Activated CD8-positive, alpha-beta memory T cell treated with anti-CD3 and anti-CD28 coated beads for 36 hours (primary cell): ENCODE measurements at regions not wholly inside any gene's neighbourhood (a gene's known extent, or its start where the extent isn't known, plus 50 kb on each side); places are given as distances from the start of the nearest gene placed in this dataset.
"Not testable (repeated sequence)": the region's sequence is repeated elsewhere in the genome, so short reads cannot be mapped to it uniquely, and the experiment has no call there.

Experiments used
- CTCF ChIA-PET: fragments of 350-600 bp; sonication (Branson Sonifier 250); formaldehyde crosslinking; loops from one replicate; lab custom pipeline; 2021; ENCODE audit warnings: antibody characterized with exemption; lab: Charles Lee
- POLR2A ChIA-PET: fragments of 350-600 bp; sonication (Branson Sonifier 250); formaldehyde crosslinking; loops from one replicate; lab custom pipeline; 2021; ENCODE audit warnings: antibody characterized with exemption; lab: Charles Lee

DNA sequence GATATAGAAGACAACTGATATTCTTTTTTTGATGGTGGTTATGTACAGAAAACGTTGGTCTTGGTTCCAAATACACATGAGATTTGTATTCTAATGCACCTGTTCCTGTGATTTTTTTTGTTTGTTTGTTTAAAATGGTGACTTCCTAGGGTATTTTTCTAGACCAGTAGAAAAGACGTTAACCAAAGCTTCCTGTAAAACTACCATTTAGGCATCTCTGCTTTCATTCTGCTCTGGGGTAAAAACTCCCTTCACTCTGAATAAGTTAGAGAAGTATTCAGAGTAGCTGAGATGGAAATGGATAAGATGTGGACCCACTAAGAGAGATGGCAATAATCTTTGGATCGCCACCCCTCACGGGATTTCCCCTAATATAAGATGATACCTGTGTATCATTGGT is 343.2 kb upstream of the KLF3 start:
- CTCF ChIA-PET: interaction anchor here (0.7 to 3.0 kb wide), 5 partner anchors 9 to 357 kb away, joined by 3 to 12 read pairs (median 9); no protein-coding TSS in a partner anchor
- POLR2A ChIA-PET: no interaction called here

DNA sequence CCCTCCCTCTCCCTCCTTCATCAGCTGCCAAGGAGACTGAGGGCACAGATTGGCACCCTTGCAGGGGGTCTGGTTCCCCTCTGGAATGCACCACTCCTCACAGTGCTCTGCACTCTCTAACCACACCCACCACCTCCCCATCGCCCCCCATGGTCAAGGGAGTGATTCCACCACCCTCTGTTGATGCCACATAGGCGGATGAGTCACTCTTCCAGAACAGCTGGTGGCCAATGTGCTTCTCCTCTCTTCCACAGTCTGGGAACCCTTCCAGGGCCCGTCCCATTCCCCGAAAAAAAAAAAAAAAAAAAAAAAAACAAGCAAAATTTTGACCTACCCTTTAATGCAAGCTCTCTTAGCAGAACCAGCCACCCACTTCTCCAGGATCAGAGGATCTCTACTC is 341.3 kb upstream of the KLF3 start:
- ChIA-PET CTCF (interaction anchor here (1.4 kb wide), 1 partner anchor 354 kb away, joined by 4 read pairs; no protein-coding TSS in a partner anchor), POLR2A (no interaction called here)

DNA sequence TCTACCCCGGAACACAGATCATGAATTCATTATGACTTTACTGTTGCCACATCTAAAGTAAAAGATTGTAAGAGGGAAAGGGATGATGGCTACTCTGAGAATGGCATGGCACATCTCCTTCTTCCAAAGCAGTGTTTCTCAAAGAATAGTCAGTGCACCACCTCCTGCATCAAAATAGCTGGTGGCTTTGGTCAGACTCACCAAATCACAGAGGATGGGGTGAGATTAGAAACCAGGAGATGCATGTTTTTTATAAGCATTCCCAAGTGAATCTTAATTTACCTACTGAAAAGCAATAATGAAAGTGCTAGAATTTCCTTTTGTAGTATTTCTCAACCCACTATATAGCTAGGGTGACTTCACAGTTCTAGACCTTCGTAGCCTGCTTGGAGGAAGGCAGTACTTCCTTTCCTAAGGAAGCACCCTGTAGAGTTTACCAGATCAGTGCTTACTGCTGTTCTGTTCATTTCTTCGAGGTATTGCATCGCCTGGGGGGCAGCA is 340.8 kb upstream of the KLF3 start:
- CTCF ChIA-PET: interaction anchor here (1.4 kb wide), 1 partner anchor 354 kb away, joined by 4 read pairs; no protein-coding TSS in a partner anchor
- POLR2A ChIA-PET: no interaction called here

DNA sequence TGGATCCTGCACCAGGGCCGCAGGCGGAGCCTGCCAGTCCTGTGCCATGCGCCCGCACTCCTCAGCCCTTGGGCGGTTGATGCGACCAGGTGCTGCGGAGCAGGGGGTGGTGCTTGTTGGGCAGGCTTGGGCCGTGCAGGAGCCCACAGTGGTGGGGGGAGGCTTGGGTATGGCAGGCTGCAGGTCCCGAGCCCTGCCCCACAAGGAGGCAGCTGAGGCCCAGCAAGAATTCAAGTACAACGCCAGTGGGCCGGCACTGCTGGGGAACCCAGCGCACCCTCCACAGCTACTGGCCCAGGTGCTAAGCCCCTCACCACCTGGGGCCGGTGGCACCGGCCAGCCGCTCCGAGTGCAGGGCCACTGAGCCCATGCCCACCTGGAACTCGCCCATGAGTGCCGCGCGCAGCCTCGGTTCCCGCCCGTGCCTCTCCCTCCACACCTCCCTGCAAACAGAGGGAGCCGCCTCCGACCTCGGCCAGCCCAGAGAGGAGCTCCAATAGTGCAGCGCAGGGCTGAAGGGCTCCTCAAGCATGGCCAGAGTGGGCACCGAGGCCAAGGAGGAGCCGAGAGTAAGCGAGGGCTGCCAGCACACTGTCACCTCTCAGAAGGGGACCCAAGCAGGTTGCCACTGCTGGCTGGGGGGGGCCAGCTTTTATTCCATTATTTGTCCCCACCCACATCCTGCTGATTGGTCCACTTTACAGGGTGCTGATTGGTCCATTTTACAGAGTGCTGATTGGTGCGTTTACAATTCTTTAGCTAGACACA is 339.0 kb upstream of the KLF3 start:
- CTCF ChIA-PET: no interaction called here

DNA sequence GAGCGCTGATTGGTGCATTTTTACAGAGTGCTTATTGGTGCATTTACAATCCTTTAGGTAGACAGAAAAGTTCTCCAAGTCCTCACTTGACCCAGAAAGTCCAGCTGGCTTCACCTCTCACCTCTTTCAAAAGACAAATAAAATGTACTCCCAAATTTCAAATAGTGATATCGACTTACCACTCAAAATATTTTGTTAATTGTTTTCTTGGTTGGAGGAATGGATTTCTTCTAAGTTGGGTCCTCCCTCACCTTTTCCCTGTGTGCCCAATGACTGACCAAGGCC is 338.4 kb upstream of the KLF3 start:
- ChIA-PET POLR2A (no interaction called here), CTCF (no interaction called here)

More for the DNA sequence above, 339.0 kb upstream of the KLF3 start:
- POLR2A ChIA-PET: interaction anchor here (1.0 kb wide), 1 partner anchor 41 kb away, joined by 3 read pairs; no protein-coding TSS in a partner anchor

DNA sequence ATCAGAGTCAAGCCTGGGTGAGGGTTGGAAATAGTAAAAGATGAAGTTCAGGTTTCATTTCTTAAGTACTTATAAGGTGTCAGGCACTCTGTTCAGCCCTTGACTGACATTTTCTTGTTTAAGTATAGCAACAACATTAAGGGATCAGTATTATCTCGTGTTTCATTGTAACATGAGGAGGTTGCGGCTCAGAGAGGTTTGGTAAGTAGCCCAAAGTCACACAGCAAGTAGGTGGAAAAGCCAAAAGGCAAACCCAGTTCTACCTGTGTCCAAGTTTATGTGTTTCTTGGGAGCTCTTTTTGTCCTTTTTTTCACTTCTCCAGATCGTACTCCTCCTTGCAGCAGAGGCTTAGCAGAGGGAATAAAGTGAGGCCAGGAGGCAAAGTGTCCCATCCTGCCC is 337.5 kb upstream of the KLF3 start:
- ChIA-PET CTCF (no interaction called here), POLR2A (no interaction called here)

DNA sequence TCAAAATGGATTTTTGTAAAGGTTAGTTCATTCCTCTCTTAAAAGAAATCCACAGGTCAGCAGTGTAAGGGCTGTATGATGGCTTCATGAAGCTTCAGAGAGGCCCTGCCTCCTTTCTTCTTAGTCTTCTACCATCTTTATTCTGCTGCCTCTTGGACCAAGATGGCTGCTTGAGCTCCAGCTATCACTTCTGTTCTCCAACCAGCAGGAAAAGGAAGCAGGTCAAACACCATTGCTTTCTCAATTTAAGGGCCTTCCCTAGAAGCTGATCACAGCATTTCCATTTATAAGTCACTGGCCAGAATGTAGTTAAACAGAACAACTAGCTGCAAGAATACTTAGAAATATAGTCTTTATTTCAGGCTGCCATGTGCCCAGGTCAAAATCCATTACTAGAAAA is 336.8 kb upstream of the KLF3 start:
- CTCF ChIA-PET: no interaction called here
- POLR2A ChIA-PET: no interaction called here

DNA sequence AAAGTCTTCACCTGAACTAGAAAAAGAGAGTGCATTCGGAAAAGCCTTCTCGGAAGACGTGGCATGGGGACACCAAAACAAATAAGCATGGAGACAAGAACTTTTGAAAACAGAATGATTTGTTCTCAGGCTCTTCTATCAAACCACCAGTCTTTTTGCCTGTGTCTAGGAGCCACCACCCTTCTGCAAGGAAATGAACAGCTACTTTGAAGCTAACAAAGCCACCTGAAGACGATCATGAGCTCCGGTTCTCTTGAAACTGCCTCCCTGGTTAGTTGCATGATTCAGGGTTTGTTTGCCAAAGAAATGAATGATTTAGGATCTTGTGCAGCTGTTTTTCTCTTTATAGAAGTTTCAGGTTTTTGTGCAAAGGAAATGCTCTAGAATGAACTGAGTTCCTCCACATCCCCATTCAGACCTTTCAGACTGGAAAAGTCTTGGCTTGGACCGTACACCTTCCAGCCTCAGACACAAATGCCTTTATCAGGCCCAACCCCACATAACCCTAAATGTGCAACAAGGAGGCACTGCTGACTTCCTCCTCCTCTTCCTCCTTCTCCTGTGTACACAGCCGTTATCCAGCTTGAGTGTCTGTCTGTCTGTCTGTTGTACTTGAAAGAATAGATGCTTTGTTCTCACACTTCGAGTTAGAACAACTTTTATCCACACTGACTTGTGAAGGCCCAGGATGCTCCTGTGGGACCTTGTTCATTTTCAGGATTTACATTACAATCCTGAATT is 334.8 kb upstream of the KLF3 start:
- ChIA-PET POLR2A (no interaction called here), CTCF (interaction anchor here (0.8 to 1.9 kb wide), 2 partner anchors 9 to 18 kb away, joined by 3 to 9 read pairs; no protein-coding TSS in a partner anchor)

DNA sequence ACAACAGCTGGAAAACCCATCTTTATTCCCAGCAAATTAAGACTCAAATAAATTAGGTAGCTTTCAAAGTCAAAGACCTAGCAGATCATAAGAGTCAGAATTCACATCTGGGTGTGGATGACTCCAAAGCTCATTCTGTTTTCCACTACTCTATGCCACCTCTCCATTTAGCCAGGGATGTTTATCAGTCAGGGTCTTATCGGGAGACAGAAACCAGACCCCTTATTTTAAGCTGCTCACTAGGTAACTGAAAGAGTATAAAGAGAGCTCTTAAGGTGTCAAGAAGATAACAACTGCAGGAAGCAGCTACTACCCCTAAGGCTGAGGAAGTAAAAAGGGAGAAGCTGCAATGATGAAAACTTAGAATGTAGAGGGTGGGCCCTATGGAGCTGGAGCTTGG is 333.7 kb upstream of the KLF3 start:
- ChIA-PET CTCF (interaction anchor here (1.9 kb wide), 1 partner anchor 11 kb away, joined by 9 read pairs; no protein-coding TSS in a partner anchor), POLR2A (no interaction called here)

DNA sequence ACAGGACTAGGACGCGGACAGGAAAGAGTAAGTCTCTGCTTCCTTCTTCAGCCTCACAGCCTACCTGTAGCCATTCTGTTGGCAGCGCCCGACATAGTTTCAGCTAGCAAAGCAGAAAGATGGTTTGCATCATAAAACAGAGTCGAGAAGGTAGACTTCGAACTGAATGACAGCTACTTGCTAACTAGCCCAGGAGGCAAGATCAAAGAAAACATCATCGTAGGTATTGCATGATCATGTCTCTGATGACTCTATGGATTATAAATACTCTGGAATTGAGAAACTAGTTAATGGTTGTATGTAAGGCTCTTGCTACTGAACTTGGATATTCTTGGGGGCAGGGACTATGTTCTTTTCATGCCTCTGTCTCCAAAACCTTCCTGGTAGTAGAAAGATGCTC is 333.1 kb upstream of the KLF3 start:
- ChIA-PET POLR2A (no interaction called here), CTCF (interaction anchor here (1.9 kb wide), 1 partner anchor 11 kb away, joined by 9 read pairs; no protein-coding TSS in a partner anchor)

DNA sequence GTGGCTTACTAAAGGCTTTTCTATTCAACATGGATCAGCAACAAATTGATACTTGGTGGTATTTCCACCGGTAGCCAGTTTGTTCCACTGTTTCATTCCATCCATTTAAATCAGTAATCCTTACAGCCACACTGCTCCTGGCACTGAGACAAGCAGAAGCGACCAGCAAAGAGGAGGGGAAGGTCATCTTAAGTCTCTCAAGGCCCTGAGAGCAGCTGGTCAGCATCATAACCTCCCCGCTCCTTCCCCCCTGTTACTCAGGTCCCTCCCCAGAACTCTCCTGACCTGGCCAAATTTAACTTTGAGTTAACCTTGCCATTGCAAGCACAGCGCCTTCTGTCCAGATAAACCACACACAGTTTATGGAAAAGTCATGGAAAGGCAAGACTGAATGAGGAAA is 331.3 kb upstream of the KLF3 start:
- CTCF ChIA-PET: no interaction called here
- POLR2A ChIA-PET: no interaction called here

DNA sequence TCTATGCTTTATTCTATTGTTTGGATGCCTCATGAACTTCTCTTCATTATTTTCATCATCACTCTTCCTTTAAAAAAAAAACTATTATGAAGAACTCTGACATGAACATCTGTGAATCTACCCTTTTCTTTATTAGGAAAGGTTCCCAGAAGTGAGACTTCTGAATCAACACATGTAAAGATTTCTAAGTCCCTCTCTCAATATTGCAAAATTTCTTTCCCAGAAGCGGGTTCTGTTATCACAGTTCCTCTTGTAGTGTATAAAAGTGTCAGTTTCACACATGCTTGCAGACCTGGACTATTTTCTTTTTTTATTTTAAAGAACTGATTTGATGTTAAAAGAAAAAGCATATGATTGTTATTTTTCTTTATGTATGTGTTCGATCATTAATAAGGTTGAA is 330.8 kb upstream of the KLF3 start:
- CTCF ChIA-PET: no interaction called here
- POLR2A ChIA-PET: no interaction called here

DNA sequence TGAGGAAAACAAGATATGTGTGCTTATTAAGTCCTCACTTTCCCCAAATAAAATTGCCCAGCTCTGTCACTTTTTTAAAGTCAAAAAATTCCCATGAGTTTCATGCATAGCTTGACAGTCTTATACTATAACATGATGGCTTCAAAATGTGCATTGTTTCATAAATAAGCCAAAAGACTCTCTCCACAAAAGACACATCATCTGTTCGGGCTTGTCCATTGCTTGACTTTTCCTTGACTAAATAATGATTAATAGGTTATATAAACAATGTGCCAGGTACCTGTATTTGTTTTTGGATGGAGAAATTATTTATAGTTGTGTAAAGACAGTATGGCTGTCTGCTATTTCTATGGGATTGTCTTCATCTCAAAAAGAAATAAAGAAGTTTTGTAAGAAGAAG is 329.2 kb upstream of the KLF3 start:
- ChIA-PET CTCF (no interaction called here), POLR2A (no interaction called here)

DNA sequence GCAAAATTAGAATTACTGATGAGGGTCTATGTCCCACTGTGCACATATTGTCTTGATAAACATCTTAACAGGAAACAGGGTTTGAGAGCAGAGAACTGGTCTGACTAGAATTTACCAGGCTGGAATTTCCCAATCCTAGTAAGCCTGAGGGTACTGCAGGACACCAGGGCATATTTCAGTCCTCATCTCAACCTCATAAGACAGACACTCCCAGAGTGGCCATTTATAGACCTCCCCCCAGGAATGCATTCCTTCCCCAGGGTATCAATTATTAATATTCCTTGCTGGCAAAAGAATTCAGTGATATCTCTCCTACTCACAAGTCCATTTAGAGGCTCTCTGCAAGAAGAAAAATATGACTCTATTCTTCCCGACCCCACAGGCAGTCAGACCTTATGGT is 325.1 kb upstream of the KLF3 start:
- POLR2A ChIA-PET, CTCF ChIA-PET: not testable (repeated sequence)

DNA sequence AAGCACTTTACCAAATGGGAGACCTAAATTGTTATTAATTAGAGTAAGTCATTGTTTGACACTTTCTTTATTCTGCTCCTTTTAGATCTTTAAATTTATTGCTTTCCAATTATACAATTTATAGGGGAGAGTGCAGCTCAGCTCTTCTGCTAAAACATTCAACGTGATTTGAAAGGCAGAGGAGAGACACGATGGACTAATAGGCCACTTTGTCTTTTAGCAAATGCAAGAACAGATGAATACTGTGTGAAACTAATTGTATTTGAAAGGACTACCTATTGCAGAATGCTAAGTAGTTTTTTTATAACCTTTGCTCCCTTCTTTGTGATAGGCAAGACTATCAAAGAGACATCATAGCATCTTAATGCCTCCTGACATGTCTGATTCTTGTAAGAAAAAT is 320.4 kb upstream of the KLF3 start:
- POLR2A ChIA-PET: no interaction called here
- CTCF ChIA-PET: no interaction called here

DNA sequence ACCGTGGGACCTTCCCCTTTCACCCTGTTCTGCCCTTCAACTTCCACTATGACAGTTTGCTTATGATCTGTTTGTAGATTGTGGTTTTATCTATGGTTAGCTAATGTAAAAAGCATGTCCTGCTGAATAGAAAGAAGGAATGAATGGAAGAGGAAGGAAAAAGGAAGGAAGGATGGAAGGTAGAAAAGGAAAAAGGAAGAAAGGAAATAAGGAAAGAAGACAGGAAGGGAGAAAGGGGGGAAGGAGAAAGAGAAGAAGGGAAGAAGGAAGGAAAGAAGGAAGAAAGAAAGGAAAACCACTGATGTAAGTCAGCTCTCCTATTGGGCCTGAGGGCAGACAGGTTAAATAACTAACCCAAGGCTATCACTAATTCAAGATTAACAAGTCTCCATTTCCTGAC is 319.1 kb upstream of the KLF3 start:
- POLR2A ChIA-PET: no interaction called here
- CTCF ChIA-PET: no interaction called here

DNA sequence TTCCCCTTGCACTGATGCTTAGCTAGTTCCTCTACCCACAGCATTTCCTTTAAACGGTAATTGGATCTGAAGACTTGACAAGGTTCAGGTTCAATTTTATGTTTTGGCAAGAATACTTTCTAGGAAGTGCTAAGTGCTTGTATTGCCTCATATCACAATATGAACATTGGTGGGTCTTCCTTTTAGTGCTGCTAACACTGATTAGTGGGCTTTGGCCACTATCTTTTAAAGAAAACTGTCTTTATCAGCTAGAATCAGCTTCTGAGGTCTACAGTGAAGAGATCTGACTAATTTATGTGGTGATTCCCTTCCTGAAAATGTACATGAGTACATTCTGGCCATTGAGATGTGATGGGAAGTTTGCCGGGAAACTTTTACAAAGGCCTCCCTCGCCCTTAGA is 316.7 kb upstream of the KLF3 start:
- ChIA-PET CTCF (no interaction called here), POLR2A (no interaction called here)

DNA sequence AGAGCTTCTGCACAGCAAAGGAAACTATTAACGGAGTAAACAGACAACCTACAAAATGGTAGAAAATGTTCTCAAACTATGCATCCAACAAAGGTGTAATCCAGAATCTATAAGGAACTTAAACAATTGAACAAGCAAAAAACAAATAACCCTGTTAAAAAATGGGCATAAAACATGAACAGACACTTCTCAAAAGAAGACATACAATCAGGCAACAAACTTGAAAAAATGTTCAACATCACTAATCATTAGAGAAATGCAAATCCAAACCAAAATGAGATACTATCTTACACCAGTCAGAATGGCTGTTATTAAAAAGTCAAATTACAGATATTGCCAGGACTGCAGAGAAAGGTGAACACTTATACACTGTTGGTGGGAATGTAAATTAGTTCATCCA is 309.6 kb upstream of the KLF3 start:
- POLR2A ChIA-PET: no interaction called here

DNA sequence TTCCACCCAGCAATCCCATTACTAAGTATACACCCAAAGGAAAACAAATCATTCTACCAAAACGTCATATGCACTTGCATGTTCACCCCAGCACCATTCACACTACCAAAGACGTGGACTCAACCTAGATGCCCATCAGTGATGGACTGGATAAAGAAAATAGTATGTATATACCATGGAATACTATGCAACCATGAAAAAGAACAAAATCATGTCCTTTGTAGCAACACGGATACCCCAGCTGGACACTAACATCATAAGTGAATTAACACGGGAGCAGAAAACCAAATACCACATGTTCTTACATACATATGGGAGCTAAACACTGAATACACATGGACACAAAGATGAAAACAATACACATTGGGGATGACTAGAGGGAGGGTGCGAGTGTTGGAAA is 309.1 kb upstream of the KLF3 start:
- CTCF ChIA-PET: no interaction called here
- POLR2A ChIA-PET: no interaction called here

More for the DNA sequence above, 309.6 kb upstream of the KLF3 start:
- CTCF ChIA-PET: no interaction called here

DNA sequence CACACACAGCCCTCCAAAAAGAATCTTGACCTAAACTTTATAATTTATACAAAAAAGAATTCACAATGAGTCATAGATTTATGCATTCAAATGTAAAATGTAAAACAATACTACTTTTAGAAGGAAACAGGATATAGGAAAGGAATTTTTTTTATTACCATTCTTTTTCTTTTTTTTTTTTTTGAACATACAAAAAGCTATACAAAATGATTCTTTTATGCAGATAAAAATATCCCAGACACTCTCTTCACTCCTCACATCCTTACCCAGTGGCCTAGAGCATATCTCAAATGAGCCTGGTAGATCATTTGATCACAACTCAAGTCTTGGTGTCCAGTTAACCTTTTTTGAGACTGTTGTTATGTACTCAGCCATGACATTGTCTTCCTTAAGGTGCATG is 307.3 kb upstream of the KLF3 start:
- CTCF ChIA-PET: no interaction called here
- POLR2A ChIA-PET: no interaction called here

DNA sequence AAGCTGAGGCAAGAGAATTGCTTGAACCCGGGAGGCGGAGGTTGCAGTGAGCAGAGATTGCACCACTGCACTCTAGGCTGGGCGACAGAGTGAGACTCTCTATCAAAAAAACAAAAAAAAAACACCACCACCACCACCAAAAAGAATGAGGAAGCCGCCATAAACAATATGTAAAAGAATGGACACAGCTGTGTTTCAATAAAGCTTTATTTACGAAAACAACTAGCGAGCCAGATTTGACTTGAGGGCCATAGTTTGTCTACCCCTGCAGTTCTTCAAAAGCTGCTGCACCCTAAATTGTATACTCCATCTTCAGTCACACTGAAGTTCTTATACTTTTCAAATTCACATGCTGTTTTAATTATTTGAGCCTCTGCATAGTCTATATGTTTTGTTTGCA is 306.5 kb upstream of the KLF3 start:
- POLR2A ChIA-PET: no interaction called here
- CTCF ChIA-PET: no interaction called here
